Subcutaneous abdominal adipose tissue (tissue), 5 donors: ENCODE measurements at regions not wholly inside any gene's neighbourhood (a gene's known extent, or its start where the extent isn't known, plus 50 kb on each side); places are given as distances from the start of the nearest gene placed in this dataset.
"Not testable (repeated sequence)": the region's sequence is repeated elsewhere in the genome, so short reads cannot be mapped to it uniquely, and the experiment has no call there.

ENCODE experiments used
- H3K27ac ChIP-seq: one replicate; pipeline ENCODE4 v1.7.0; 2013; ENCODE audit warnings: low read depth, mild to moderate bottlenecking, inconsistent platforms, low read length, moderate library complexity
- H3K27me3 ChIP-seq, 5 donors: one replicate each; pipeline ENCODE4 v1.7.0; 2013; ENCODE audit warnings: low read length in 5 of 5, inconsistent platforms in 1 of 5; ENCODE audit not compliant: control insufficient read depth in 5 of 5, insufficient read depth in 4 of 5
- H3K36me3 ChIP-seq, 5 donors: one replicate each; pipeline ENCODE4 v1.7.0; 2013; ENCODE audit warnings: low read length in 5 of 5; ENCODE audit not compliant: control insufficient read depth in 5 of 5, insufficient read depth in 5 of 5
- H3K4me1 ChIP-seq, 5 donors: one replicate each; pipeline ENCODE4 v1.7.0; 2013; ENCODE audit warnings: low read length in 5 of 5, mild to moderate bottlenecking in 3 of 5, moderate library complexity in 1 of 5; ENCODE audit not compliant: control insufficient read depth in 5 of 5, insufficient read depth in 5 of 5
- H3K4me3 ChIP-seq, 5 donors: one replicate each; pipeline ENCODE4 v1.7.0; 2013; ENCODE audit warnings: low read length in 5 of 5, low read depth in 1 of 5
- H3K9ac ChIP-seq, 5 donors: one replicate each; pipeline ENCODE4 v1.7.0; 2013; ENCODE audit warnings: low read length in 5 of 5, mild to moderate bottlenecking in 4 of 5, moderate library complexity in 3 of 5
- H3K9me3 ChIP-seq, 5 donors: one replicate each; pipeline ENCODE4 v1.7.0; 2013; ENCODE audit warnings: low read length in 5 of 5; ENCODE audit not compliant: control insufficient read depth in 5 of 5
- donor health status: healthy.
- donor health status: healthy.
- donor health status: healthy.
- donor health status: healthy.
- donor health status: healthy.

GRCh38 chr4:131002132-131002531 lies 1906.2 kb downstream of the C4orf33 start:
- H3K27ac ChIP-seq, result no peak overlapping the region
- no peaks in the 10 kb centered on the region for H3K4me1 ChIP-seq
- H3K4me3 ChIP-seq, result no peak overlapping the region
- peaks cover 0 to 2% (median 0%) of the 10 kb centered on the region in 5 donors for H3K9me3 ChIP-seq
- H3K9ac ChIP-seq, result no peak overlapping the region
- H3K36me3 ChIP-seq, result no peaks in the 10 kb centered on the region
- no peaks in the 10 kb centered on the region for H3K27me3 ChIP-seq

DNA sequence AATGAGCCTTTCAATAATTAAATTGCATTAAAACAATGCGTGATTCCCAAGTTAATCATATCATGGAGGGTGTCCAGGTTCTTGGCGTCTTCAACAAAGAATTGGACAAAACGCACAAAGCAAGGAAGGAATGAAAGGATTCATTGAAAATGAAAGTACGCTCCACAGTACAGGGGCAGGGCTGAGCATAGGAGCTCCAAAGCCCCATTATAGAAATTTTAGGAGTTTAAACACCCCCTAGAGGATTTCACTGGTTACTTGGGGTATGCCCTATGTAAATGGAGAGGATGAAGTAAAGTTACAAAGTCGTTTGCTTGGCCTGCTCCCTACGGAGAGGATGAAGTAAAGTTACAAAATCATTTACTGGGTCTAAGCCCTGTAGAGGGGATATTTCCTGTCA lies 1910.4 kb downstream of the C4orf33 start:
- Histone ChIP-seq H3K9ac (no peak overlapping the region), H3K4me1 (no peaks in the 10 kb centered on the region), H3K27me3 (no peaks in the 10 kb centered on the region), H3K4me3 (no peak overlapping the region), H3K36me3 (no peaks in the 10 kb centered on the region), H3K9me3 (peaks cover 0 to 8% (median 0%) of the 10 kb centered on the region in 5 donors), H3K27ac (no peak overlapping the region)

GRCh38 chr4:131011961-131012360 lies 1916.0 kb downstream of the C4orf33 start:
- H3K27ac ChIP-seq, H3K9me3 ChIP-seq, H3K27me3 ChIP-seq, H3K9ac ChIP-seq, H3K36me3 ChIP-seq, H3K4me3 ChIP-seq, H3K4me1 ChIP-seq: not testable (repeated sequence)

DNA sequence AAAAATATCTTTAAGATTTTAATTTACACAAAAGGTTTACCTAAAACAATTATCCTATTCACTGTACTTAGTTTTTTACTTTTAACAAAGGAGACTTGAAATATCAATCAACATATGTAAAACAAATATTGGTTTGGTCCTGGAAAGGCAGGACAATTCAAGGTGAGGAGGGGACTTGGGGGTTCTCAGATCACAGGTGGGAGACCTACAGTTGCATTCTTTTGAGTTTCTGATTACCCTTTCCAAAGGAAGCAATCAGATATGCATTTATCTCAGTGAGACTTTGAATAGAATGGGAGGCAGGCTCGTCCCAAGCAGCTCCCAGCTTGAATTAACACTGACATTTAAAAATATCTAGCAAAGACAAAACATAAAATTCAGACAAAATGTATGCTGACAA lies 1917.3 kb downstream of the C4orf33 start:
- Histone ChIP-seq H3K27ac (no peak overlapping the region), H3K4me1 (no peaks in the 10 kb centered on the region), H3K9ac (no peak overlapping the region), H3K9me3 (peaks cover 0 to 7% (median 0%) of the 10 kb centered on the region in 5 donors), H3K27me3 (no peaks in the 10 kb centered on the region), H3K36me3 (no peaks in the 10 kb centered on the region), H3K4me3 (no peak overlapping the region)

GRCh38 chr4:131026771-131027170 lies 1930.8 kb downstream of the C4orf33 start:
- H3K36me3 ChIP-seq, result no peaks in the 10 kb centered on the region
- no peaks in the 10 kb centered on the region for H3K27me3 ChIP-seq
- H3K27ac ChIP-seq, result no peak overlapping the region
- H3K9me3 ChIP-seq, result peaks cover 0 to 2% (median 0%) of the 10 kb centered on the region in 5 donors
- no peaks in the 10 kb centered on the region for H3K4me1 ChIP-seq
- no peak overlapping the region for H3K9ac ChIP-seq
- H3K4me3 ChIP-seq, result no peak overlapping the region

DNA sequence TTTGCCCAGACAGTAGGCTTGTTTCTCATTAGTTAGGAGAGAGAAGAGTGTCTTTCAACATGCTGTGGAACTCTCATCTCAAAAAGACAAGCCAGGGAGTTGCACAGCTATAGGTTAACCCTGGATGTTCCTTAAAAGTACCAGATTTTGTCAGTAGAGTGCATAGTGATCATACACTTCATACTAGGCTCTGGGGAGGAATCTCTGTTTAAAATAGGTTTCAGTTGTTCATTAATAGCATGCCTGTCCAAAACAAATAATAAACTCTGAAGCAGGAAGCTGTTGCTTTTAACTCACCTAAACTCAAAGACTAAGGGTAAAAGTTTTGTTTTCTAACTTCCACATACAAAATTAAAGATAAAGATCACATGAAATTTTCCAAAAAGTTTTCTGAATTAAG lies 1948.4 kb downstream of the C4orf33 start:
- H3K9me3 ChIP-seq, result no peaks in the 10 kb centered on the region
- no peaks in the 10 kb centered on the region for H3K4me1 ChIP-seq
- H3K4me3 ChIP-seq, result no peak overlapping the region
- H3K27ac ChIP-seq, result no peak overlapping the region
- H3K36me3 ChIP-seq, result no peaks in the 10 kb centered on the region
- no peaks in the 10 kb centered on the region for H3K27me3 ChIP-seq
- H3K9ac ChIP-seq, result no peak overlapping the region

- H3K27me3 ChIP-seq, result no peaks in the 10 kb centered on the region
- no peak overlapping the region for H3K4me3 ChIP-seq
- no peaks in the 10 kb centered on the region for H3K9me3 ChIP-seq
- no peaks in the 10 kb centered on the region for H3K4me1 ChIP-seq
- no peaks in the 10 kb centered on the region for H3K36me3 ChIP-seq
- H3K27ac ChIP-seq, result no peak overlapping the region
- H3K9ac ChIP-seq, result no peak overlapping the region
These were observed 1950.9 kb downstream of the C4orf33 start for GRCh38 chr4:131046821-131047220.

DNA sequence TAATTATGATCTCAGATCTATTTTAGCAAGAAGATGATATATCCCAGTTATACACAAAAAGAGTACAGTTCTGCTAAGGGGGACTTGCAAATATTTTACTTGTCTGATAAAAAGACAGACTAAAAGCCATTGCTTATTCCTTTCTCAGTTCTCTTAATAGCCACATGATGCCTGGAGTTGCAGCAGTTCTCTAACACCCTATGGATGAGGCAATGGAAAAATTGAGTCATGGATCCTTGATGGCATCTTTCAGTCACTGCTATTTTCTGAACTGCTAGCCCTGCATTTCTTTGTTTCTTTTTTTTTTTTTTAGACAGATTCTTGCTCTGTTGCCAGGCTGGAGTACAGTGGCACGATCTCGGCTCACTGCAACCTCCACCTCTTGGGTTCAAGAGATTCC lies 1956.7 kb downstream of the C4orf33 start:
- no peak overlapping the region for H3K4me3 ChIP-seq
- H3K27ac ChIP-seq, result no peak overlapping the region
- no peak overlapping the region for H3K9ac ChIP-seq
- H3K9me3 ChIP-seq, result peaks cover 0 to 2% (median 0%) of the 10 kb centered on the region in 5 donors
- no peaks in the 10 kb centered on the region for H3K4me1 ChIP-seq
- no peaks in the 10 kb centered on the region for H3K27me3 ChIP-seq
- no peaks in the 10 kb centered on the region for H3K36me3 ChIP-seq

DNA sequence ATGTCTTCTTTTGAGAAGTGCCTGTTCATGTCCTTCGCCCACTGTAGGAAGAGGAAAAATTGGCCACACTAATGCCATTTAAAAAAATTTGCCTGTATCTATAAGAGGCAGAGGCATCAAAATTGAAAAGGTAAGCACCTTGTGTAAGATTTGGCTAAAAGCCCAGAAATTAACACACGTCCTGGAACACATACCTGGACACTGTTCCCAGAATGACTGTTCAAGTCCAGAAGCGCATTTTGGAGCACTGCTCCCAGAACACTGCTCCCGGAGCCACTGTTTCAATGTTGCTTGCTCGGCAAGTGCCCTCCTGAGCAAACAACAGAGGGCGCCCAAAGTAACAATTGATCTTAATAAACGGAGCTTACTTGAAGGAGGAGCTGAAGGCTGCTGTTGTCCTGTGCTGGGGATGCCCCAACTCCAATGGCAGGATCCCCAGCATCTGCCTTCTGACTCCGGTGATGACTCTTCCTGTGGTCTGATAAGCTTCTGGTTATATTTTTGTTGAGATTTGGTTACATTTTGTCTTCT lies 1958.6 kb downstream of the C4orf33 start:
- Histone ChIP-seq H3K4me3 (no peak overlapping the region), H3K9me3 (peaks cover 0 to 2% (median 0%) of the 10 kb centered on the region in 5 donors), H3K36me3 (no peaks in the 10 kb centered on the region), H3K27ac (no peak overlapping the region), H3K9ac (no peak overlapping the region), H3K27me3 (no peaks in the 10 kb centered on the region), H3K4me1 (no peaks in the 10 kb centered on the region)

- Histone ChIP-seq H3K4me1 (no peaks in the 10 kb centered on the region), H3K9ac (no peak overlapping the region), H3K27ac (no peak overlapping the region), H3K27me3 (no peaks in the 10 kb centered on the region), H3K36me3 (no peaks in the 10 kb centered on the region), H3K4me3 (no peak overlapping the region), H3K9me3 (peaks cover 10 to 19% (median 16%) of the 10 kb centered on the region in 5 donors)
These were observed 1965.8 kb downstream of the C4orf33 start for GRCh38 chr4:131061734-131062133.

GRCh38 chr4:131063878-131064277 lies 1967.9 kb downstream of the C4orf33 start:
- H3K36me3 ChIP-seq, result no peaks in the 10 kb centered on the region
- H3K9ac ChIP-seq, result no peak overlapping the region
- no peaks in the 10 kb centered on the region for H3K27me3 ChIP-seq
- H3K4me3 ChIP-seq, result no peak overlapping the region
- no peaks in the 10 kb centered on the region for H3K4me1 ChIP-seq
- peaks cover 10 to 19% (median 16%) of the 10 kb centered on the region in 5 donors for H3K9me3 ChIP-seq
- no peak overlapping the region for H3K27ac ChIP-seq
